HG03575 (cell line): ENCODE measurements at regions not wholly inside any gene's neighbourhood (a gene's known extent, or its start where the extent isn't known, plus 50 kb on each side); places are given as distances from the start of the nearest gene placed in this dataset.
"Not testable (repeated sequence)": the region's sequence is repeated elsewhere in the genome, so short reads cannot be mapped to it uniquely, and the experiment has no call there.

Source experiments
- ATAC-seq: cut with Tn5 transposase; IDR thresholded peaks from one replicate; pipeline ENCODE4 v1.9.1; 2021; ENCODE audit not compliant: unreplicated experiment, insufficient number of reproducible peaks, low FRiP score; ENCODE audit errors: extremely low read depth

GRCh38 chr1:143905214-143906179, 66.3 kb downstream of the FAM72C start:
- not testable (repeated sequence) for ATAC-seq

- ATAC-seq = not testable (repeated sequence)
These were observed 67.2 kb downstream of the FAM72C start for GRCh38 chr1:143904622-143904979.

GRCh38 chr1:143903899-143904621, 67.7 kb downstream of the FAM72C start:
- ATAC-seq = not testable (repeated sequence)

- ATAC-seq = not testable (repeated sequence)
These were observed 75.4 kb downstream of the FAM72C start for GRCh38 chr1:143896377-143896776.

GRCh38 chr1:143884932-143885574, 86.7 kb downstream of the FAM72C start:
- not testable (repeated sequence) for ATAC-seq

DNA sequence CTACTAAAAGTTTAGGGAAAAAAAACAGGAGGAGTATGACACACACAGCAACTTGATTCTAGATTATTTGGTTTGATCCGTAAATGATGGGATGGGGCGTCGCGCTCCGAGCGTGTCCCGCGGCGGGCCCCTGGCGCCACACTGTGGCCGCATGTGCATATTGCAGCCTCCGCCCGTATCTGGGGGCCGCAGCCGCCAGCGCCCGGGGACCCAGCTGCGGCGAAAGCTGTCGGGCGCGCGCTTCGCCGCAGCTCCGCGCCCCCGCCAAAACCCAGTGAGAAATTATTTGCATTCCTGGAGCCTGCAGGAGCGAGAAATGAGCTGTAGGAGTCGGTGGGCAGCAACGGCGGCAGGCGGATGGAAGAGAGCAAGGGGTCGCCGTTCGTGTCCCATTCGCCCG, 87.3 kb downstream of the FAM72C start:
- ATAC-seq = not testable (repeated sequence)

GRCh38 chr1:143879757-143880536, 91.8 kb downstream of the FAM72C start:
- not testable (repeated sequence) for ATAC-seq

DNA sequence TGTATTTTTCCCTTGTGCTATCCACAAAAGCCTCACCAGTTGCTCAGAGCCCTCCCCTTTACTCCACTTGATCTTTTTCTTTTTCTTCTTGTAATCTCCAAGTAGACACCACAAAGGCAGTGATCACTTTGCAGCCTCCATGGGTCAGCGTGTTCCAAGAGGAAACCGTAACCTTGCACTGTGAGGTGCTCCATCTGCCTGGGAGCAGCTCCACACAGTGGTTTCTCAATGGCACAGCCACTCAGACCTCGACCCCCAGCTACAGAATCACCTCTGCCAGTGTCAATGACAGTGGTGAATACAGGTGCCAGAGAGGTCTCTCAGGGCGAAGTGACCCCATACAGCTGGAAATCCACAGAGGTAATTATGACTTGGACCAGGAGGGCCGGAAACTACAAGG, 95.8 kb downstream of the FAM72C start:
- not testable (repeated sequence) for ATAC-seq

DNA sequence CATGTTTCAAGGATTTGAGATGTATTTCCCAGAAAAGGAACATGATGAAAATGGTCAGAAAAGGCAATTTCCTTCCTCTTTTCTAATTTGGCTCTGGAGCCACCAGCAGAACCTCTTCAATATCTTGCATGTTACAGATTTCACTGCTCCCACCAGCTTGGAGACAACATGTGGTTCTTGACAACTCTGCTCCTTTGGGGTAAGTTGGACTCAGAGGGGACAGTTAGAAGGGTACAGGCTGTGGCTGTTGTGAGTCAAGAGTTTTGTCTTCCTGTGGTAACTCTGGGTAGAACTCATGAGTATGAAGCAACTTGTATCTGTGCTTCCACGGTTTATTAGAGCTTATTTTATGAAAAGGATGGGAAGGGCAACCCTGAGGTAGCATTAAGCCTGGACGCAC, 97.2 kb downstream of the FAM72C start:
- not testable (repeated sequence) for ATAC-seq

DNA sequence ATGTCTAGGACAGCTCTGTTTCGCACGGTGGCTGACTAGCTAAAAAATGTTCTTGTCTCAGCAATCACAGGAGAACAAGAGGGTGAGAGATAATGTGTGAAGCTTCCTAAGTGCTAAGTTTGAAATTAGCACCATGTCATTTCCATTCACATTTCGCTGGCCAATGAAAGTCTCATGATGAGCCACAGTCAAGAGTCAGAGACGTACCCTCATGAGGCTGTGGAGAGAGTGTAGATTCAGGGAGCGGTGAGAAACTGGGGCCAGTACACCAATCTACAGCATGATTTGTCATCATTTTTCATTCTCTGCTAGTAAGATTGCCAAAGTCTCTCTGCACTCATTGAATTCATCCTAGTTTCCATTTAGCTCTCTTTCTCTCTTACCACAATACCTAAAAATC, 98.1 kb downstream of the FAM72C start:
- not testable (repeated sequence) for ATAC-seq

DNA sequence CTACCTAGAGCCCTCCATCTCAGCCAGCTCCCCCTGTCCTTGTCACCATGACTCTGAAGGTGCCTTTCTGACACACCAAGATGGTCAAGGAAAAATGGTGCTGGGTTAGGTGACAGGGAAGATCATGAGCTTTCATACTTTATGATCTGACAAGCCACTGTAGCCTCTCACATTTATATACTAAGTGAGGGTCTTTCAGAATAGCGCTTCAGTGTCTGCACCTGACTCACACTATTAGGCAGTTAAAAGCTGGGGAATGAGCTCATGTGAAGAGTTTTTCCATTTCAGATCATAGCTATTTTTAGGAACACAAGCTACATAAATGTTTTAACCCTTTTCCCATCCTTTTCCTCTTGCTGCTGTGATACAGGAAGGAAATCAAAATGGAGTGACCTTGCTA, 101.4 kb downstream of the FAM72C start:
- ATAC-seq = not testable (repeated sequence)

DNA sequence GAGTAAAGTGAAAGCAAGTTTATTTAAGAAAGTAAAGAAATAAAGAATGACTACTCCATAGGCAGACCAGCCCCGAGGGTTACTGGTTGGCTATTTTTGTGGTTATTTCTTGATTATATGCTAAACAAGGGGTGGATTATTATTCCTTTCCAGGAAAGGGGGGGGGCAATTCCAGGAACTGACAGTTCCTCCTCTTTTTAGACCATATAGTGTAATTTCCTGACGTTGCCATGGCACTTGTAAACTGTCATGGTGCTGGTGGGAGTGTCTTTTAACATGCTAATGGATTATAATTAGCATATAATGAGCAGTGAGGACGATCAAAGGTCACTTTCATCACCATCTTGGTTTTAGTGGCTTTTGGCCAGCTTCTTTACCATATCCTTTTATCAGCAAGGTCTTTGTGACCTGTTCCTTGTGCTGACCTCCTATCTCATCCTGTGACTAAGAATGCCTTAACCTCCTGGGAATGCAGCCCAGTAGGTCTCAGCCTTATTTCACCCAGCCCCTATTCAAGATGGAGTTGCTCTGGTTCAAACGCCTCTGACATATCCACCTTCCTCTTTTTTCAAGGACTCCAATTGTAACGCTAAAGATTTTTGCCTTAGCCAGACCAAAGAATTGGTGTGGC, 104.1 kb downstream of the FAM72C start:
- ATAC-seq = not testable (repeated sequence)

DNA sequence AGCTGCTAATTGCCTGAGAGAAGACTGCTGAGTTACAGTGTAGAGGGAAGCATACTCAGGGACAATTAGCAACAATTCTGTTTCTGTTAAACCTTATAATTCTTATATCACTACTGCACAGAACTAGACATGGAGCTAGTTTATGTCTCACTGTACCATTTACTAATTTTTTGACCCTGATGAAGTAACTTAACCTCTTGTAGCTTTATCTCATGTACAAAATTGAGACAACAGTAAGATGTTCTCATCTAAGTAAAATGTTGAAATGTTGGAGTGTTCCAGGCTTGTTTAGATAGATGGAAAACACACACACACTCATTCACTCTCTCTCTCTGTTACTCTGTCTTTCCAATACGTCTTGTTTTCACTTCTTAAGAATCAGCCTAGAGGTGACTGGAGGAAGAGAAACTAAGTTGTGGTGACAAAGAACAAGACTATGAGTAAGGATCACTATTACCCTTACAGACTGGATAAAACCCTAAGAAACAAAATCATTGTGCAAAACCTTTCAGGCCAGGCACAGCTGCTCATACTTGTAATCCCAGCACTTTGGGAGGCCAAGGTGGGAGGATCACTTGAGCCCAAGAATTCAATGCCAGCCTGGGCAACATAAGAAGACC, 107.8 kb downstream of the FAM72C start:
- not testable (repeated sequence) for ATAC-seq

DNA sequence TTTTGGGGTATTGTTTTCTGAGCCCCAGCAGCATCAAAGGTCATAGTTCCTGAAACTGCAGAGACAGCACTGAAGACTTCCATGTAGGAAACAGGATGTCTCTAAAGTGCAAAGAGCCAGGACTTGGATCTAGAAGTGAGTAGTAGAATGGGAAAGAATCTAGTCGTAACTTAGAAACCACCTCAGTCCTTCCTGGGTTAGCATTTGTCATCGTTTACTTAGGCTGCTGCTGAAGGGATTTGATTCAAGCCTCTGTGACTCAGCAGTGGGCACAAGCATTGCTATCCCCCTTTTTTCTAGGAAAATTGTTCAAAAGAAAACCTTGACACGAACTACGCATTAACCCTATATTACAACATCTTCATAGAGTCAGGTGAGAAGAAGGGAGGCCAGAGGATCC, 109.1 kb downstream of the FAM72C start:
- ATAC-seq = not testable (repeated sequence)

DNA sequence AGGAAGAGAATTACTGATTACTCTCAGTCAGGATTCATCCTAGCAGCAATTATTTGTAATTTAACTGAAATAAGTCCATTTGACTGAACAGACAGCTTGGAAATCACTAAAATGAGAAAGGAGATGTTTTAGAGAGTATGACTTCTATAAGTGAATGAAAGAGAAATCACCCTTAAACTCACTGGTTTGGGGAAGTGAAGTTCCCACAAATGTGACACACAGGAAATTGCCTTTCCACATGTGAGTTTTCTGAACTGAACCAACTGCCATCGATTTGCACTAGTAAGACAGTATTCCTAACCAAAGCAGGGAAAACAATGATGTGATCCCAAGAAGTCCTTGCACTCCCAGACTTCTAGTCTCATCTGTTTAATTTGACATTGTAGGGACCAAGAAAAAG, 110.5 kb downstream of the FAM72C start:
- not testable (repeated sequence) for ATAC-seq

- not testable (repeated sequence) for ATAC-seq
These were observed 115.9 kb downstream of the FAM72C start for GRCh38 chr1:143855867-143856266.

DNA sequence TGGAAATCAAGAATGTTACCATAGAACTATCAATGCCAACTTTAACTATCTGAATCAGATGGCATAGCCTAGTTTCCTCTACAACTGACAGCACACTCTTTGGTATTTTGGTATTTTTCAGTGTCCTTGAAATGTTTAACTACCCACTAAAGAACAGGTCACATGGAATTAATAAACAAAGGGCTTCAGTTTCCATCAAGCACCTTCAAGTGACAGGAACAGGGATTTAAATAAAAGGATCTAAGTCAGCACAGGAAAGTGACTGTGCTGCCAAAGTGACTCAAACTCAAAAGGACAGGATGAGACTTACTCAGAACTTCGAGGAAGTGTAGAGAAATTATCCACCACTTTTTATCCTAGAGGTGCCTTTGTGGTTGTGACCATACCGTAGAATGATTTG, 117.7 kb downstream of the FAM72C start:
- ATAC-seq = not testable (repeated sequence)

GRCh38 chr1:143850637-143851036, 121.1 kb downstream of the FAM72C start:
- not testable (repeated sequence) for ATAC-seq
